H1 (cell line): ENCODE measurements at regions not wholly inside any gene's neighbourhood (a gene's known extent, or its start where the extent isn't known, plus 50 kb on each side); places are given as distances from the start of the nearest gene placed in this dataset.

ENCODE experiments used
- CTCF ChIA-PET: fragments of 300-600 bp; sonication (Branson Sonifier 250); formaldehyde crosslinking; loops from one replicate; lab custom pipeline; 2021; ENCODE audit not compliant: partially characterized antibody; lab: Charles Lee
- POLR2A ChIA-PET: fragments of 300-600 bp; sonication (Branson Sonifier 250); formaldehyde crosslinking; loops from one replicate; lab custom pipeline; 2021; ENCODE audit warnings: inconsistent platforms; ENCODE audit not compliant: partially characterized antibody; lab: Charles Lee
- DNase-seq, 2 experiments: peaks; one replicate each; pipeline versions ENCODE4 v3.0.0 to v3.0.0-alpha.2; 2010 to 2022; ENCODE audit warnings: low spot score in 2 of 2, low read depth in 1 of 2, mixed read lengths in 1 of 2
- FAIRE-seq: peaks from 2 replicates; lab custom pipeline; 2011; peaks lifted over from hg19 to GRCh38; lab: Jason Lieb, UNC
- H2AFZ ChIP-seq: 2 replicates; pipeline ENCODE4 v1.8.1; 2012; ENCODE audit warnings: low read length, inconsistent platforms
- H2AK5ac ChIP-seq: 2 replicates; pipeline ENCODE4 v1.6.1; 2013; ENCODE audit warnings: low read depth, low read length
- H2BK120ac ChIP-seq: replicated peaks from 2 replicates; pipeline ENCODE3; 2013; ENCODE audit warnings: low read depth, low read length, inconsistent platforms
- H2BK12ac ChIP-seq: 2 replicates; pipeline ENCODE4 v1.6.1; 2013; ENCODE audit warnings: low read depth, low read length
- H2BK15ac ChIP-seq: 2 replicates; pipeline ENCODE4 v1.6.1; 2013; ENCODE audit warnings: low read length
- H2BK20ac ChIP-seq: 2 replicates; pipeline ENCODE4 v1.6.1; 2013; ENCODE audit warnings: low read length
- H2BK5ac ChIP-seq: 2 replicates; pipeline ENCODE4 v1.6.1; 2013; ENCODE audit warnings: low read depth, low read length
- H3K14ac ChIP-seq: 2 replicates; pipeline ENCODE4 v1.6.1; 2013; ENCODE audit warnings: inconsistent platforms; ENCODE audit not compliant: insufficient read length
- H3K18ac ChIP-seq: 2 replicates; pipeline ENCODE4 v1.6.1; 2013; ENCODE audit warnings: low read length; ENCODE audit errors: extremely low read depth
- H3K23ac ChIP-seq: 2 replicates; pipeline ENCODE4 v1.6.1; 2013; ENCODE audit warnings: inconsistent platforms; ENCODE audit not compliant: insufficient read length
- H3K23me2 ChIP-seq: 2 replicates; pipeline ENCODE4 v1.6.1; 2013; ENCODE audit warnings: low read depth, low read length
- H3K27ac ChIP-seq: 2 replicates; pipeline ENCODE4 v1.6.1; 2011; ENCODE audit warnings: low read depth, low read length, inconsistent platforms
- H3K27me3 ChIP-seq, 4 experiments: replicated peaks in 1 of 4; 1 replicate in 1 of 4; 2 replicates in 3 of 4; pipeline versions ENCODE4 v1.6.1 to v1.8.1; 2011 to 2013; ENCODE audit warnings: low read length in 3 of 4, mild to moderate bottlenecking in 3 of 4, inconsistent platforms in 2 of 4, mixed read lengths in 2 of 4, moderate library complexity in 1 of 4; ENCODE audit not compliant: control insufficient read depth in 3 of 4, insufficient read depth in 3 of 4; ENCODE audit errors: extremely low read depth in 1 of 4
- H3K36me3 ChIP-seq, 4 experiments: 2 replicates each; pipeline versions ENCODE4 v1.6.1 to v1.8.1; 2011 to 2013; ENCODE audit warnings: mild to moderate bottlenecking in 4 of 4, low read length in 3 of 4, moderate library complexity in 2 of 4, control low read depth in 1 of 4, inconsistent platforms in 1 of 4; ENCODE audit not compliant: insufficient read depth in 4 of 4, control insufficient read depth in 2 of 4
- H3K4ac ChIP-seq: replicated peaks from 2 replicates; pipeline ENCODE3; 2013; ENCODE audit warnings: low read length, low read depth, mixed read lengths, inconsistent platforms; ENCODE audit not compliant: insufficient read length
- H3K4me1 ChIP-seq, 4 experiments: replicated peaks in 1 of 4; 1 replicate in 1 of 4; 2 replicates in 3 of 4; pipeline versions ENCODE4 v1.6.1 to v1.8.1; 2011 to 2013; ENCODE audit warnings: low read length in 3 of 4, inconsistent platforms in 2 of 4, mixed read lengths in 1 of 4; ENCODE audit not compliant: insufficient read depth in 4 of 4, control insufficient read depth in 3 of 4
- H3K4me2 ChIP-seq, 2 experiments: 2 replicates each; pipeline versions ENCODE4 v1.6.1 to v1.8.1; 2011 to 2013; ENCODE audit warnings: low read depth in 2 of 2, low read length in 2 of 2, control low read depth in 1 of 2, inconsistent platforms in 1 of 2, mild to moderate bottlenecking in 1 of 2; ENCODE audit not compliant: insufficient read depth in 1 of 2
- H3K4me3 ChIP-seq, 4 experiments: fragments of 200-600, 300-600 bp in 1 of 4; sonication (generic), shearing (Covaris generic), sonication (Bioruptor Twin) in 1 of 4; 2 replicates each; pipeline versions ENCODE4 v1.5.1 to v1.8.1; 2011 to 2016; ENCODE audit warnings: low read length in 4 of 4, low read depth in 3 of 4, control low read depth in 2 of 4, inconsistent platforms in 2 of 4, mild to moderate bottlenecking in 2 of 4, mixed read lengths in 1 of 4, moderate library complexity in 1 of 4; ENCODE audit not compliant: insufficient read depth in 2 of 4; ENCODE audit errors: extremely low read depth in 1 of 4
- H3K56ac ChIP-seq: replicated peaks from 2 replicates; pipeline ENCODE3; 2013; ENCODE audit warnings: low read depth, mild to moderate bottlenecking, mixed read lengths, low read length, inconsistent platforms; ENCODE audit not compliant: insufficient read length
- H3K79me1 ChIP-seq: 2 replicates; pipeline ENCODE4 v1.6.1; 2013; ENCODE audit warnings: low read depth, low read length, control low read depth
- H3K79me2 ChIP-seq, 2 experiments: 2 replicates each; pipeline versions ENCODE4 v1.6.1 to v1.8.1; 2012 to 2013; ENCODE audit warnings: low read length in 2 of 2, mild to moderate bottlenecking in 2 of 2, inconsistent platforms in 1 of 2; ENCODE audit not compliant: insufficient read depth in 2 of 2, control insufficient read depth in 1 of 2
- H3K9ac ChIP-seq, 4 experiments: replicated peaks in 1 of 4; 1 replicate in 1 of 4; 2 replicates in 3 of 4; pipeline versions ENCODE4 v1.6.1 to v1.8.1; 2011 to 2013; ENCODE audit warnings: low read depth in 3 of 4, low read length in 3 of 4, control low read depth in 2 of 4, mild to moderate bottlenecking in 2 of 4, moderate library complexity in 2 of 4, inconsistent platforms in 1 of 4; ENCODE audit errors: extremely low read depth in 1 of 4
- H3K9me3 ChIP-seq, 2 experiments: 2 replicates each; pipeline versions ENCODE4 v1.6.1 to v1.8.1; 2012 to 2013; ENCODE audit warnings: mild to moderate bottlenecking in 2 of 2, moderate library complexity in 2 of 2, control low read depth in 1 of 2, inconsistent platforms in 1 of 2, low read depth in 1 of 2, low read length in 1 of 2, mixed read lengths in 1 of 2; ENCODE audit not compliant: insufficient read depth in 2 of 2
- H4K20me1 ChIP-seq, 2 experiments: replicated peaks in 1 of 2; 2 replicates each; pipeline versions ENCODE3 to v1.8.1; 2011 to 2013; ENCODE audit warnings: inconsistent platforms in 2 of 2, low read length in 2 of 2, mild to moderate bottlenecking in 1 of 2; ENCODE audit not compliant: insufficient read depth in 2 of 2, control insufficient read depth in 1 of 2
- H4K5ac ChIP-seq: 2 replicates; pipeline ENCODE4 v1.6.1; 2013; ENCODE audit warnings: low read length, low read depth, mixed read lengths, inconsistent platforms; ENCODE audit not compliant: insufficient read length
- H4K8ac ChIP-seq: 2 replicates; pipeline ENCODE4 v1.8.0; 2013; ENCODE audit warnings: mild to moderate bottlenecking, moderate library complexity, low read length, inconsistent platforms; ENCODE audit not compliant: insufficient read depth; ENCODE audit errors: extremely low read depth
- H4K91ac ChIP-seq: replicated peaks from 2 replicates; pipeline ENCODE3; 2013; ENCODE audit warnings: low read length, mixed read lengths, inconsistent platforms; ENCODE audit not compliant: insufficient read length
- RXRA ChIP-seq: IDR thresholded peaks from 2 replicates; pipeline ENCODE4 v1.6.1; 2011; ENCODE audit warnings: low read depth, mild to moderate bottlenecking, low read length, moderate library complexity; ENCODE audit not compliant: insufficient read depth
- SAP30 ChIP-seq: fragments of 300-600 bp; sonication (generic); IDR thresholded peaks from 2 replicates; pipeline ENCODE4 v1.7.1; 2012; ENCODE audit warnings: low read length, moderate library complexity, mild to moderate bottlenecking, inconsistent platforms; ENCODE audit not compliant: insufficient read depth, insufficient replicate concordance
- SIX5 ChIP-seq: IDR thresholded peaks from 2 replicates; pipeline ENCODE4 v1.6.1; 2011; ENCODE audit warnings: mild to moderate bottlenecking, low read depth, low read length
- TAF7 ChIP-seq: optimal IDR thresholded peaks from 2 replicates; pipeline ENCODE3; 2011; ENCODE audit warnings: low read depth, mild to moderate bottlenecking, inconsistent platforms, low read length, moderate library complexity, borderline replicate concordance
- WGBS, 2 experiments: shearing (Covaris generic) in 1 of 2; methylation state at CpG; one replicate each; pipeline versions ENCODE4 v1.1.6 to v1.1.7; 2013 to 2015; ENCODE audit warnings: low lambda C conversion rate in 2 of 2, mixed read lengths in 2 of 2, inconsistent platforms in 1 of 2, low coverage in 1 of 2, missing lambda C conversion rate in 1 of 2; ENCODE audit not compliant: insufficient replicate concordance in 2 of 2, insufficient coverage in 1 of 2, insufficient read length in 1 of 2; ENCODE audit errors: extremely low coverage in 1 of 2, missing lambda C conversion rate in 1 of 2; 5-methylcytosine and 5-hydroxymethylcytosine counted together

DNA sequence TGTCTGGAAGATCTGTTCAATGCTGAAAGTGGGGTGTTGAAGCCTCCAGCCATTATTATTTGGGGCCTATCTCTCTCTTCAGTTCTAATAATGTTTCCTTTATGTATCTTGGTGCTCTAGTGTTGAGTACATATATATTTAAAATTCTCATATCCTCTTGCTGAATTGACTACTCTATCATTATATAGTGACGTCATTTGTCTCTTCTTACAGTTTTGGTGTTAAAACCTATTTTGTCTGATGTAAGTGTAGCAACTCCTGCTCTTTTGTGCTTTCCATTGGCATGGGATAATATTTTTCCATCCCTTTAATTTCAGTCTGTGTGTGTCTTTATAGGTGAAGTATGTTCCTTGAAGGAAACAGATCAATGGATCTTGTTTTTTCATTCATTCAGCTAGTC lies 446.0 kb downstream of the FAM47A start:
- no peak overlapping the region for H4K5ac ChIP-seq
- H3K23me2 ChIP-seq = no peaks in the 10 kb centered on the region
- no peak overlapping the region for H3K4me2 ChIP-seq
- WGBS, 2 experiments = 92% methylated on average over 1 of the region's 1 CpG; no CpG with 5 or more reads in 1 of the 2 experiments
- H2AFZ ChIP-seq = no peak overlapping the region
- H2BK120ac ChIP-seq = no peak overlapping the region
- H3K56ac ChIP-seq = no peak overlapping the region
- H2BK5ac ChIP-seq = no peak overlapping the region
- no peak overlapping the region for H3K27ac ChIP-seq
- H2BK15ac ChIP-seq = no peak overlapping the region
- no peak overlapping the region for H3K4me3 ChIP-seq
- DNase-seq (no peak), FAIRE-seq (no peak)
- H3K79me2 ChIP-seq = no peaks in the 10 kb centered on the region
- H3K23ac ChIP-seq = no peak overlapping the region
- no peak overlapping the region for H3K9ac ChIP-seq
- no peak overlapping the region for H3K14ac ChIP-seq
- no peak overlapping the region for H2BK12ac ChIP-seq
- POLR2A ChIA-PET = no interaction called here
- no peaks in the 10 kb centered on the region for H4K20me1 ChIP-seq
- no peak overlapping the region for H2BK20ac ChIP-seq
- H2AK5ac ChIP-seq = no peak overlapping the region
- no peak overlapping the region for H4K8ac ChIP-seq
- CTCF ChIA-PET = no interaction called here
- no peak overlapping the region for H3K18ac ChIP-seq
- no peaks in the 10 kb centered on the region for H3K36me3 ChIP-seq
- H3K79me1 ChIP-seq = no peaks in the 10 kb centered on the region
- TF ChIP-seq RXRA (no peak), SAP30 (no peak), SIX5 (no peak), TAF7 (no peak)
- H4K91ac ChIP-seq = no peak overlapping the region
- no peaks in the 10 kb centered on the region for H3K9me3 ChIP-seq
- no peaks in the 10 kb centered on the region for H3K4me1 ChIP-seq
- H3K4ac ChIP-seq = no peak overlapping the region
- no peaks in the 10 kb centered on the region for H3K27me3 ChIP-seq
